ENCODE measurements at regions not wholly inside any gene's neighbourhood (a gene's known extent, or its start where the extent isn't known, plus 50 kb on each side); places are given as distances from the start of the nearest gene placed in this dataset.

- no peak overlapping the region for H3K14ac ChIP-seq (ENCODE audit: insufficient read length)
- no peaks in the 10 kb centered on the region for H3K79me2 ChIP-seq (ENCODE audit: control insufficient read depth in 1 of 2, insufficient read depth in 2 of 2, low read length in 2 of 2)
- no peaks in the 10 kb centered on the region for H4K20me1 ChIP-seq (replicated peaks in 1 of 2; ENCODE audit: control insufficient read depth in 1 of 2, insufficient read depth in 2 of 2, low read length in 2 of 2)
- no peak overlapping the region for H3K4ac ChIP-seq (replicated peaks; ENCODE audit: insufficient read length, low read depth, low read length)
- H3K4me2 ChIP-seq (ENCODE audit: insufficient read depth in 1 of 2, low read depth in 2 of 2, low read length in 2 of 2), result no peak overlapping the region
- H3K4me3 ChIP-seq (ENCODE audit: extremely low read depth in 1 of 4, insufficient read depth in 2 of 4, low read depth in 3 of 4, low read length in 4 of 4), result no peak overlapping the region
- H4K5ac ChIP-seq (ENCODE audit: insufficient read length, low read depth, low read length), result no peak overlapping the region
- no peak overlapping the region for H3K23ac ChIP-seq (ENCODE audit: insufficient read length)
- 100% methylated on average over 1 of the region's 1 CpG; no CpG with 5 or more reads in 1 of the 2 experiments for WGBS, 2 experiments (ENCODE audit: extremely low coverage in 1 of 2, insufficient coverage in 1 of 2, insufficient read length in 1 of 2, insufficient replicate concordance in 2 of 2, low coverage in 1 of 2, low lambda C conversion rate in 2 of 2, missing lambda C conversion rate in 1 of 2)
- no peak overlapping the region for H3K18ac ChIP-seq (ENCODE audit: extremely low read depth, low read length)
- no peaks in the 10 kb centered on the region for H3K9me3 ChIP-seq (ENCODE audit: insufficient read depth in 2 of 2, low read depth in 1 of 2, low read length in 1 of 2)
- H2BK20ac ChIP-seq (ENCODE audit: low read length), result no peak overlapping the region
- CTCF ChIA-PET (ENCODE audit: partially characterized antibody), result interaction anchor here (0.6 to 1.0 kb wide), 4 partner anchors 9 to 385 kb away, joined by 3 to 5 read pairs (median 3); no protein-coding TSS in a partner anchor
- no peak overlapping the region for H4K91ac ChIP-seq (replicated peaks; ENCODE audit: insufficient read length, low read length)
- H3K56ac ChIP-seq (replicated peaks; ENCODE audit: insufficient read length, low read depth, low read length), result no peak overlapping the region
- no peak overlapping the region for H2AK5ac ChIP-seq (ENCODE audit: low read depth, low read length)
- DNase-seq (ENCODE audit: low read depth in 1 of 2, low spot score in 2 of 2), result no peak
- no peak overlapping the region for H2BK15ac ChIP-seq (ENCODE audit: low read length)
- no peak overlapping the region for H2BK5ac ChIP-seq (ENCODE audit: low read depth, low read length)
- H3K79me1 ChIP-seq (ENCODE audit: low read depth, low read length), result no peaks in the 10 kb centered on the region
- no peak overlapping the region for H2BK120ac ChIP-seq (replicated peaks; ENCODE audit: low read depth, low read length)
- no peak overlapping the region for H3K9ac ChIP-seq (replicated peaks in 1 of 4; ENCODE audit: extremely low read depth in 1 of 4, low read depth in 3 of 4, low read length in 3 of 4)
- no peaks in the 10 kb centered on the region for H3K4me1 ChIP-seq (replicated peaks in 1 of 4; ENCODE audit: control insufficient read depth in 3 of 4, insufficient read depth in 4 of 4, low read length in 3 of 4)
- H4K8ac ChIP-seq (ENCODE audit: extremely low read depth, insufficient read depth, low read length), result no peak overlapping the region
- no peak overlapping the region for H2BK12ac ChIP-seq (ENCODE audit: low read depth, low read length)
- no peak overlapping the region for H2AFZ ChIP-seq (ENCODE audit: low read length)
- no peaks in the 10 kb centered on the region; a peak in 2 of 8 replicates for H3K36me3 ChIP-seq (ENCODE audit: control insufficient read depth in 2 of 4, insufficient read depth in 4 of 4, low read length in 3 of 4)
- no peak overlapping the region for H3K27ac ChIP-seq (ENCODE audit: low read depth, low read length)
- H3K27me3 ChIP-seq (replicated peaks in 1 of 4; ENCODE audit: control insufficient read depth in 3 of 4, extremely low read depth in 1 of 4, insufficient read depth in 3 of 4, low read length in 3 of 4), result no peaks in the 10 kb centered on the region
- no peaks in the 10 kb centered on the region for H3K23me2 ChIP-seq (ENCODE audit: low read depth, low read length)
- FAIRE-seq, result no peak
- POLR2A ChIA-PET (ENCODE audit: partially characterized antibody), result no interaction called here
- TF ChIP-seq HDAC2 (IDR thresholded peaks at IDR 0.05; ENCODE audit: borderline replicate concordance in 1 of 2, low read depth in 2 of 2, low read length in 2 of 2) (no peak), CTBP2 (IDR thresholded peaks at IDR 0.05; ENCODE audit: borderline replicate concordance, insufficient read depth, insufficient read length, low read length) (no peak), NANOG (IDR thresholded peaks at IDR 0.05; ENCODE audit: insufficient read depth, low read depth, low read length, poor library complexity, severe bottlenecking) (no peak), ZNF274 (IDR thresholded peaks at IDR 0.05; ENCODE audit: borderline replicate concordance, extremely low read depth, low read length) (no peak), CTCF (IDR thresholded peaks at IDR 0.05; ENCODE audit: control extremely low read depth in 1 of 3, insufficient read depth in 1 of 3, low read depth in 1 of 3, low read length in 3 of 3) (peak; percentile 5 to 45 (median 25); a peak in 3 of 4 replicates), TAF7 (optimal IDR thresholded peaks at IDR 0.05; ENCODE audit: borderline replicate concordance, low read depth, low read length) (no peak), RBBP5 (IDR thresholded peaks at IDR 0.05; ENCODE audit: borderline replicate concordance, low read depth, low read length) (no peak), KDM5A (IDR thresholded peaks at IDR 0.05; ENCODE audit: low read length) (no peak), CBX5 (IDR thresholded peaks at IDR 0.05; ENCODE audit: low read depth, low read length) (no peak), CEBPB (IDR thresholded peaks at IDR 0.05; ENCODE audit: low read depth, low read length) (no peak), CHD2 (IDR thresholded peaks at IDR 0.05; ENCODE audit: low read length) (no peak)
Observed at GRCh38 chr2:192604295-192604694, 409.6 kb upstream of the TMEFF2 start.
